ENCODE measurements at regions not wholly inside any gene's neighbourhood (a gene's known extent, or its start where the extent isn't known, plus 50 kb on each side); places are given as distances from the start of the nearest gene placed in this dataset.

DNA sequence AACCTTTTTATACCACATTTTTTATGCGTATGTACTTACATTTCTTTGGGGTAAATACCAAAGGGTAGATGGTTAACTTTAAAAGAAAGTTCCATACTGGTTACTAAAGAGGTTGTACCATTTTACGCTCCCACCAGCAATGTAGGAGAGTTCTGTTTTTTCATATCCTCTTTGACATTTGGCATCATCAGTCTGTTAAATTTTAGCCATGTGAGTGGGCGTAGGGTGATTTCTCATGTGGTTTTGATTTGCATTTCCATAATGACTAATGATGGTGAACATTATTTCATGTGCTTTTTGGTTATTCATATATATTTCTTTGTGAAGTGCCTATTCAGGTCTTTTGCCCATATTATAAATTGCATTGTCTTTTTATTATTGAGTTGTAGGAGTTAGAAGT, 194.2 kb downstream of the PRL start:
- TF ChIP-seq, protein P1, sequence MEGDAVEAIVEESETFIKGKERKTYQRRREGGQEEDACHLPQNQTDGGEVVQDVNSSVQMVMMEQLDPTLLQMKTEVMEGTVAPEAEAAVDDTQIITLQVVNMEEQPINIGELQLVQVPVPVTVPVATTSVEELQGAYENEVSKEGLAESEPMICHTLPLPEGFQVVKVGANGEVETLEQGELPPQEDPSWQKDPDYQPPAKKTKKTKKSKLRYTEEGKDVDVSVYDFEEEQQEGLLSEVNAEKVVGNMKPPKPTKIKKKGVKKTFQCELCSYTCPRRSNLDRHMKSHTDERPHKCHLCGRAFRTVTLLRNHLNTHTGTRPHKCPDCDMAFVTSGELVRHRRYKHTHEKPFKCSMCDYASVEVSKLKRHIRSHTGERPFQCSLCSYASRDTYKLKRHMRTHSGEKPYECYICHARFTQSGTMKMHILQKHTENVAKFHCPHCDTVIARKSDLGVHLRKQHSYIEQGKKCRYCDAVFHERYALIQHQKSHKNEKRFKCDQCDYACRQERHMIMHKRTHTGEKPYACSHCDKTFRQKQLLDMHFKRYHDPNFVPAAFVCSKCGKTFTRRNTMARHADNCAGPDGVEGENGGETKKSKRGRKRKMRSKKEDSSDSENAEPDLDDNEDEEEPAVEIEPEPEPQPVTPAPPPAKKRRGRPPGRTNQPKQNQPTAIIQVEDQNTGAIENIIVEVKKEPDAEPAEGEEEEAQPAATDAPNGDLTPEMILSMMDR (optimal IDR thresholded peaks at IDR 0.05 in 1 of 3, IDR thresholded peaks at IDR 0.05 in 1 of 3, conservative IDR thresholded peaks at IDR 0.05 in 1 of 3; ENCODE audit: extremely low read depth in 1 of 3, insufficient read depth in 2 of 3, low read length in 3 of 3): no peak
- no peak for TF ChIP-seq EZH2 (IDR thresholded peaks at IDR 0.05; ENCODE audit: low read length)

Data from keratinocyte (primary cell).